ENCODE measurements at regions not wholly inside any gene's neighbourhood (a gene's known extent, or its start where the extent isn't known, plus 50 kb on each side); places are given as distances from the start of the nearest gene placed in this dataset.

- CTCF ChIA-PET = no interaction called here
- TF ChIP-seq, protein P1, sequence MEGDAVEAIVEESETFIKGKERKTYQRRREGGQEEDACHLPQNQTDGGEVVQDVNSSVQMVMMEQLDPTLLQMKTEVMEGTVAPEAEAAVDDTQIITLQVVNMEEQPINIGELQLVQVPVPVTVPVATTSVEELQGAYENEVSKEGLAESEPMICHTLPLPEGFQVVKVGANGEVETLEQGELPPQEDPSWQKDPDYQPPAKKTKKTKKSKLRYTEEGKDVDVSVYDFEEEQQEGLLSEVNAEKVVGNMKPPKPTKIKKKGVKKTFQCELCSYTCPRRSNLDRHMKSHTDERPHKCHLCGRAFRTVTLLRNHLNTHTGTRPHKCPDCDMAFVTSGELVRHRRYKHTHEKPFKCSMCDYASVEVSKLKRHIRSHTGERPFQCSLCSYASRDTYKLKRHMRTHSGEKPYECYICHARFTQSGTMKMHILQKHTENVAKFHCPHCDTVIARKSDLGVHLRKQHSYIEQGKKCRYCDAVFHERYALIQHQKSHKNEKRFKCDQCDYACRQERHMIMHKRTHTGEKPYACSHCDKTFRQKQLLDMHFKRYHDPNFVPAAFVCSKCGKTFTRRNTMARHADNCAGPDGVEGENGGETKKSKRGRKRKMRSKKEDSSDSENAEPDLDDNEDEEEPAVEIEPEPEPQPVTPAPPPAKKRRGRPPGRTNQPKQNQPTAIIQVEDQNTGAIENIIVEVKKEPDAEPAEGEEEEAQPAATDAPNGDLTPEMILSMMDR (IDR thresholded peaks at IDR 0.05; ENCODE audit: control extremely low read depth, extremely low read depth, low read depth, missing control alignments) = no peak
- no peak for DNase-seq (ENCODE audit: extremely low spot score)
- POLR2A ChIA-PET = no interaction called here
Observed at GRCh38 chr18:78130232-78131195, 849.1 kb upstream of the SALL3 start.

GRCh38 chr18:78133729-78134128 lies 845.9 kb upstream of the SALL3 start:
- TF ChIP-seq, protein P1 (IDR thresholded peaks at IDR 0.05; ENCODE audit: control extremely low read depth, extremely low read depth, low read depth, missing control alignments) = no peak
- ChIA-PET POLR2A (no interaction called here), CTCF (no interaction called here)
- DNase-seq (ENCODE audit: extremely low spot score) = no peak

GRCh38 chr18:78136986-78137385 lies 842.6 kb upstream of the SALL3 start:
- TF ChIP-seq, protein P1 (IDR thresholded peaks at IDR 0.05; ENCODE audit: control extremely low read depth, extremely low read depth, low read depth, missing control alignments) = no peak
- no peak for DNase-seq (ENCODE audit: extremely low spot score)
- ChIA-PET POLR2A (no interaction called here), CTCF (interaction anchor here (1.2 kb wide), 1 partner anchor 19 kb away, joined by 3 read pairs; no protein-coding TSS in a partner anchor)

GRCh38 chr18:78138983-78139496 lies 840.6 kb upstream of the SALL3 start:
- POLR2A ChIA-PET = no interaction called here
- TF ChIP-seq, protein P1 (IDR thresholded peaks at IDR 0.05; ENCODE audit: control extremely low read depth, extremely low read depth, low read depth, missing control alignments) = no peak
- no peak for DNase-seq (ENCODE audit: extremely low spot score)
- CTCF ChIA-PET = no interaction called here

DNA sequence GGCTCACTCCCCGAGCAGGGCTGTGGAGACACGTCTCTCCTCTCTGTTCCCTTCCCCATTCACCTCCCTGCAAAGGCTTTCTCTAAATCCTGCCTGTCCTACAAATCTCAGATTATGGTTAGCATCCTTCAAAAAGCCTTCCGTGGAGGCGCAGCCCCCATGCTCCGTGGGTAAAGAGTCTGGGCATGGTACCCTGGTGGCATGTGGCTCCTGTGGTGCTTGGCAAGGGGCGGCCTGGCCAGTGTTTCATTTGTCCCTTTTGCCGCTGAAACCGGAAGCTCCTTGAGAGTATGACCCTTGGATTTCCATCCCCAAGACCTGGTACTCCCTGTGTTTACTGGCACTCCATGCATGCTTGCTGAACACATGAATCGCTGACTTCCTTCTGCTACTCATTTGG lies 839.3 kb upstream of the SALL3 start:
- ChIA-PET POLR2A (no interaction called here), CTCF (no interaction called here)
- no peak for DNase-seq (ENCODE audit: extremely low spot score)
- TF ChIP-seq, protein P1 (IDR thresholded peaks at IDR 0.05; ENCODE audit: control extremely low read depth, extremely low read depth, low read depth, missing control alignments) = no peak

DNA sequence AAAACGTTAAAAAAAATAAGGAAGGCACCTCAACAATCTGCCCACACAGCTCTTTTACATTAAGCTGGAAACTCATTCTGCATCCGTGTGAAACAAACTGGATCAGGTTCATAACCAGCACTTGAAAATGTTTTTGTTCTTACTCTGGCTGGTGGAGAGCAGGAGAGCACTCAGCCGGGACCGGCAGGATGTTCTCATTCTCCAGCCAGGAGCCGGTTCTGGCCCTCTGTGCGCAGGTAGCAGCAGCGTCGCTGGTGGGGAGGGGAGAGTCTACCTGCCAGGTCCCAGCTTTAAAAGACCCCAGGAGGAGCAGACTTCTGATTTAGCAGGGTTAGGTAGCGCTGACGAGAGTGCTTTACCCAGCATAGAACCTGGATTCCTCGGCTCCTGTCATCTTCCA lies 834.9 kb upstream of the SALL3 start:
- TF ChIP-seq, protein P1 (IDR thresholded peaks at IDR 0.05; ENCODE audit: control extremely low read depth, extremely low read depth, low read depth, missing control alignments) = no peak
- POLR2A ChIA-PET = no interaction called here
- CTCF ChIA-PET = no interaction called here
- DNase-seq (ENCODE audit: extremely low spot score) = no peak

All from GM10248 (cell line).